ENCODE measurements at regions not wholly inside any gene's neighbourhood (a gene's known extent, or its start where the extent isn't known, plus 50 kb on each side); places are given as distances from the start of the nearest gene placed in this dataset.

GRCh38 chr12:124655048-124655697 lies 87.8 kb upstream of the NCOR2 start:
- Histone ChIP-seq H3K4me1 (peaks cover 0 to 63% (median 23%) of the 10 kb centered on the region in 3 donors), H3K4me3 (peak overlapping the region in 1 of 2 donors; percentile 27), H3K27ac (peak overlapping the region; percentile 64 to 90 (median 83)), H3K9me3 (no peaks in the 10 kb centered on the region), H3K36me3 (no peaks in the 10 kb centered on the region), H3K27me3 (no peaks in the 10 kb centered on the region)
- 0% methylated on average over 2 to 14 of the region's 18 CpGs for WGBS, 2 donors (ENCODE audit: low coverage in 1 of 2)
- TF ChIP-seq POLR2AphosphoS5 (IDR thresholded peaks at IDR 0.05) (peak; percentile 29), POLR2A (IDR thresholded peaks at IDR 0.05) (no peak), EP300 (IDR thresholded peaks at IDR 0.05) (no peak), CTCF (IDR thresholded peaks at IDR 0.05) (no peak)
- peak; percentile 57 for ATAC-seq

- Histone ChIP-seq H3K36me3 (no peaks in the 10 kb centered on the region), H3K27me3 (no peaks in the 10 kb centered on the region), H3K4me1 (peaks cover 0 to 63% (median 23%) of the 10 kb centered on the region in 3 donors), H3K4me3 (peak overlapping the region in 1 of 2 donors; percentile 27), H3K9me3 (no peaks in the 10 kb centered on the region), H3K27ac (peak overlapping the region; percentile 64 to 90 (median 83))
- 33 to 58% methylated on average over 9 to 10 of the region's 13 CpGs for WGBS, 2 donors (ENCODE audit: low coverage in 1 of 2)
- ATAC-seq = no peak
- TF ChIP-seq POLR2AphosphoS5 (IDR thresholded peaks at IDR 0.05) (no peak), CTCF (IDR thresholded peaks at IDR 0.05) (no peak), POLR2A (IDR thresholded peaks at IDR 0.05) (no peak), EP300 (IDR thresholded peaks at IDR 0.05) (no peak)
Measured at GRCh38 chr12:124654666-124655047, 87.2 kb upstream of the NCOR2 start.

GRCh38 chr12:124653169-124653931 lies 85.9 kb upstream of the NCOR2 start:
- Histone ChIP-seq H3K9me3 (peaks cover 0 to 10% (median 0%) of the 10 kb centered on the region in 3 donors), H3K27me3 (no peaks in the 10 kb centered on the region), H3K27ac (peak overlapping the region in 3 of 4 donors; percentile 38 to 80 (median 55)), H3K4me3 (no peak overlapping the region), H3K36me3 (no peaks in the 10 kb centered on the region), H3K4me1 (peaks cover 0 to 63% (median 23%) of the 10 kb centered on the region in 3 donors)
- ATAC-seq = no peak
- WGBS, 2 donors (ENCODE audit: low coverage in 1 of 2) = 48 to 54% methylated on average over 4 to 6 of the region's 19 CpGs
- TF ChIP-seq POLR2A (IDR thresholded peaks at IDR 0.05) = no peak
- no peak for TF ChIP-seq CTCF (IDR thresholded peaks at IDR 0.05)
- no peak for TF ChIP-seq EP300 (IDR thresholded peaks at IDR 0.05)
- TF ChIP-seq POLR2AphosphoS5 (IDR thresholded peaks at IDR 0.05) = no peak

DNA sequence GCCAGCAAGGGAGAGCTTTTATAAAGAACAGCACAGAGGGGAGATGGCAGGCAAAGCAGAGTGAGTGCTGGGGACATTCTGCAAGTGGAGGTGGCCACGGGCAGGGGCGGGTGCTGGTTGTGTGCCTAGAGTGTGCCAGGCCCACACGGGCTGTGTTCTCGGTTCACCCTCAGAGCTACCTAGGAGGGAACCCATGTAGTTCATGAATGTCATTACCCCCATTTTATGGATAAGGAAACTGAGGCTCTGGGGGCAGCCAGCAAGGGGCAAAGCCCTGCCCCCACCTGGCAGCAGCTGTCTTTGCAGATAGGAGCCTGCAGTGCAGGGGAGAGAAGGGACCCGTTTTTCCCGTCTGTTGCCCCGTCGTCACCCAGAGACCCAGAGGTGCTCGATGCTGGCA lies 85.2 kb upstream of the NCOR2 start:
- ATAC-seq = no peak
- peak overlapping the region in 2 of 4 donors; percentile 55 to 80 for H3K27ac ChIP-seq

More for the DNA sequence above, 85.2 kb upstream of the NCOR2 start:
- WGBS, 2 donors (ENCODE audit: low coverage in 1 of 2) = 100% methylated on average over 3 of the region's 9 CpGs; no CpG with 5 or more reads in 1 of the 2 donors
- no peaks in the 10 kb centered on the region for H3K27me3 ChIP-seq
- TF ChIP-seq POLR2A (IDR thresholded peaks at IDR 0.05) = no peak
- TF ChIP-seq POLR2AphosphoS5 (IDR thresholded peaks at IDR 0.05) = no peak
- no peak for TF ChIP-seq EP300 (IDR thresholded peaks at IDR 0.05)
- no peak for TF ChIP-seq CTCF (IDR thresholded peaks at IDR 0.05)
- H3K9me3 ChIP-seq = peaks cover 0 to 10% (median 0%) of the 10 kb centered on the region in 3 donors
- no peaks in the 10 kb centered on the region for H3K36me3 ChIP-seq
- H3K4me1 ChIP-seq = peaks cover 0 to 63% (median 23%) of the 10 kb centered on the region in 3 donors
- H3K4me3 ChIP-seq = no peak overlapping the region

Measured in gastroesophageal sphincter (tissue), 4 donors.